Activated CD4-positive, alpha-beta T cell treated with anti-CD3 and anti-CD28 coated beads, Interleukin-2, amount 50 U/mL, for 1 hour (primary cell): ENCODE measurements at regions not wholly inside any gene's neighbourhood (a gene's known extent, or its start where the extent isn't known, plus 50 kb on each side); places are given as distances from the start of the nearest gene placed in this dataset.

Experiments used
- DNase-seq: peaks from one replicate; pipeline ENCODE4 v3.0.0-alpha.2; 2020

DNA sequence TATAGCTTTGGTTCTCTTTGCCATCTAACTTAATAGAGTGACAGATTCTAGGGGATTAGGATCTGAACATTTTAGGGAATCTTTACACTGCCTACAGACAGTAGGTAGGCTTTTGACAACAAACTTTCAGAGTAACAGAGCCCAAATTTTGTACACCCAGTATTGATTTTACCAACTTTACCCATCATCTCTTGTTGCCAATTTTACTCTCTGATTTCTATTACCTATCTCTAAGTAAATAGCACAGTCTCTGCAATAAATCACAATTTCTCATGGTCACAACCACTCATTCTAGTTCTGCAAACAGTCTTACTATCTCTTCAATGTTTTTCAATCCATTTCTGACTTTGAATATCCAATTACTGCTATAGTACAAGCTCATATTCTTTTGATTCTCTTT lies 1097.6 kb upstream of the PHF14 start:
- DNase-seq, result no peak

DNA sequence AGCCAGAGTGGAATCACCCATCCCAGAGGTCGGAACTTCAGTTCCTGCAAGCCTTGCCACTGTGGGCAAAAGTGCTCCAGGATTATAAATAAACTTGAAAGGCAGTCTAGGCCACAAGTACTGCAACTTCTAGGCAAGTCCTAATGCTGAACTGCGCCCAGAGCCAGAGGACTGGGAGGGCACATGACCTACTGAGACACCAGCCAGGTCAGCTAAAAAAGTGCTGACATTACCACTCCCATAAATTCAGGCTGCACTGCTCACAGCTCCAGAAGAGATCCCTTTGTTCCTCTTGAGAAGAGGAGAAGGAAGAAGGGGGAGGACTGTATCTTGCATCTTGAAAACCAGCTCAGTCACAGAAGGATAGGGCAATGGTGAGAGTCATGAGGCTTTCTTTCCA lies 1084.1 kb upstream of the PHF14 start:
- DNase-seq, result no peak

DNA sequence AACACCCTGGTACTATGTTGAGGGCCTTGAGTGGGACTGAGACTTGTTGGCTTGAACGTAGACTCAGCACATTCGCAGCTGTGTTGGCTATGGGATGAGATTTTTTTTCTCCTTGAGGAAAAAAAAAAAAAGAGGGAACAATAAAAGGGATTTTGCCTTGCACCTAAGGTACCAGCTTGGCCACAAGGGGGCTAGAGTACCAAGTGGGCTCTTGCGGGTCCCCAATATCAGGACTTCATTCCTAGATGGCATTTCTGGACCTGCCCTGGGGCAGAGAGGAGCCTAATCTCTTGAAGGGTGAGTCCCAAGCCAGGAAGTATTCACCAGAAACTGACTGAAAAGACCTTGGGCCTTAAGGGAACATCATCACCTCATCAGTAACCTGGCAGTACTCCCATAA lies 1083.6 kb upstream of the PHF14 start:
- DNase-seq, result no peak

DNA sequence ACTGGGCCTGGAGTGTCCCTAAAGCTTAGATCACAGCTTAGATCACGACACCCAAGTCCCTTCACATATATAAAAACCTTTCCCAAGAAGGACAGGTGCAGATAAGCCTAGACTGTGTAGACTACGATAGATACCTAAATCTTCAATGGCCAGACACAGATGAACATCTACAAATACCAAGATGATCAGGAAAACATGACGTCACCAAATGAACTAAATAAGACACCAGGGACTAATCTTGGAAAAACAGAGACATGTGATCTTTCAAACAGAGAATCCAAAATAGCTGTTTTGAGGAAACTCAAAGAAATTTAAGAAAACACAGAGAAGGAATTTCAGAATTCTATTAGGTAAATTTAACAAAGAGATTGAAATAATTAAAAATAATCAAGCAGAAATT lies 1082.6 kb upstream of the PHF14 start:
- no peak for DNase-seq

DNA sequence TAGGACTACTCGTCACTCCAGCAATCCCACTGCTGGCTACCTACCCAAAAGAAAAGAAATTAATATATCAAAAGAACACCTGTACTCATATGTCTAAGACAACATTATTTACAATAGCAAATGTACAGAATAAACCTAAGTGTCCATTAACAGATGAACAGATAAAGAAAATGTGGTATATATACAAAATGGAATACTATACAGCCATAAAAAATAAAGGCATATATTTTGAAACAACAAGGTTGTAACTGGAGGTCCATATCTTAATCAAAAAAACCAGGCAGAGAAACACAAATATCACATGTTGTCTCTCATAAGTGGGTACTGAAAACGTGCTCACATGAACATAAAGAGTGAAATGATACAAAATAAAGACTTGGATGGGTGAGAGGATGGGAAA lies 1073.3 kb upstream of the PHF14 start:
- no peak for DNase-seq

DNA sequence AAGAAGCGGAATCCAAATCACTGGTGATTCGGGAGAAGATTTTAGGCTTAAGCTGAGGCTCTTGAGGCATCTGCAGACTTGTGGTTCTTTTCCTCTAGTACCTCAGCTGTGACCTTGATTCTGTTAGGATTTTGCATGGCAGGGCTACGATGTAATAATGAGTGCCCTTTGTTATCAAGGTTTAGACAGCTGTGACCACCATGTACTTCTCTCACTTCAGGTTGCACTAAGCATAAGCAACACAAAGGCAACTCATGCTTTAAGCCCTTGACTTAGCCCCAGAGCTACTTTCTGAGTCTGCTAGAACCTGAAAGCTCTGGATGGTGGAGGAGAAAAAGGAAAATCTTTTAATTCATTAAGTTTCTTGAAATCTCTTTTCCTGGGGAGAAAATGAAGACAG lies 1052.3 kb upstream of the PHF14 start:
- no peak for DNase-seq

DNA sequence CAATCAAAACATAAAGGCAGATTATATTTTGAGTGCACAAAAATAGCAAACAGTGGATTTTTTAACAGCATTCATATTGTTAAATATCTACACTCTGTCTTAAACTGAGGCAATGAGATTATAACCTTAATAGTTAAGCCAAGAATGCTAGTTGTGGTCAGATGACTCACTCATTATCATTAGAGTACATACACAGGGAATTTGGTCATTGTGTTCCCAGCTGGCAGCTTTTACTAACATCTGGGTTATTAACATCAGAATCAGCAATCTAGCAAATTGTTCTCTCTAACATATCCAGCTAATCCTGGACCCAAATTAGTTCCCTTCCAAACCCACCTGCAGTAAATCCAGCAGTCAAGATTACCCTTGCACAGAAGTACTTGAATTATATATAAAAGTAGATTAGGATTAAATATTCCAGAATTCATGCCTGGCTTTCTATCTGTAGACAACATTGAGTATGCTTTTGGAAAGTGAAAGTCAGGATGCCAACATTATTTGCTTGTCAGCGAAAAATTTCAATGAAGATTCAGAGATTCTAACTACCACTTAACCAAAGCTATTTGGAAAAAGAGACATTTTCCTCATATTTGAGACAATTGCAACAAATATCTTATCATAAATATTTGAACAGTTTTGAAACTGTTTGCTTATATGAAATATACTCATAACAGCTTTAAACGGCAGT lies 1035.6 kb upstream of the PHF14 start:
- DNase-seq, result no peak

DNA sequence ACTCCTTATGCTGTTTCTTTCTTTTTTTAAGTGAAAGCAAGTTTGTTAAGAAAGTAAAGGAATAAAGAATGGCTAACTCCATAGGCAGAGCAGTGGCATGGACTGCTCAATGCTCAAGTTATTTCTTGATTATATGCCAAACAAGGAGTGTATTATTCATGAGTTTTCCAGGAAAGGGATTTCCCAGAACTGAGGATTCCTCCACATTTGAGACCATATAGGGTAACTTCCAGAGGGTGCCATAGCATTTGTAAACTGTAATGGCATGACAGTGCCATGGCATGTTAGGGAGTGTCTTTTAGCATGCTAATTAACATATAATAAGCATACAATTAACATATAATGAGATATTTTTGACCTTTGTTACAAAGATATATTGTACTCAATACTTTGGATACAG lies 1034.5 kb upstream of the PHF14 start:
- no peak for DNase-seq

DNA sequence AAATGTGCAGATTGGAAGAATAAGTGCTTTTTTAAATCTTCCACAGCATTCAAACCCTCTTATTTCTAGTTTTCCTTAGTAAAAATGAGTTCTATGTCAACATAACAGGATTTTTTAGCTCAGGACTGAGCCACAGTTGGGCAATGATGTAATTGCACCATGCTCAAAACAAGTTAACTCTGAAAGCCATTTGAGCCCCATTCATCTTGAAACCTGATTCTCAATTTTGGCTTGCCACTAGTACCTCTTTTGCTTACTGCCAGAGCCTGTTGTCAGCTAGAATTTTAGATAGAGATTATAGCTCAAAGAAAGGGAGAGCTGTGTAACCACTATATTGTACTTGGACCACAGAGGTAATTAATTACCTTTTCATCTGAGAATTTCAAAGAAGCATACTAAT lies 1028.5 kb upstream of the PHF14 start:
- no peak for DNase-seq

DNA sequence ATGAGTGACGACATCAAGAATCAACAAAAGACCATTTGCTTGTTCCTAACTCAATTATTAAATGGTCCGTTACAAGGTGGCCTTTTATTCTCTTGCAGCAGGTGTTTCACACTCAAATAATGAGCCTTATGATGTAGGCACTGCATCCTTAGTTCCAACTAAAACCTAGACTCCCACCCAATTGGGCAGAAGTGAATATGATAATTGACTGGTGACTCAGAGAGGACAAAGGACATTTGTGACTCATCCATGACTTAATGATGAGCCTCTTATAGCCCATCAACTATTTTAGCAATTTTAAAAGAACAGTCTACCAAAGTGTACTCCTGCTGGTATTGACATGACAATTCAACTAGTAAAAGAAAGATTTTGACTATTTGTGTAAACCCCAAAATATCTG lies 1027.8 kb upstream of the PHF14 start:
- no peak for DNase-seq

DNA sequence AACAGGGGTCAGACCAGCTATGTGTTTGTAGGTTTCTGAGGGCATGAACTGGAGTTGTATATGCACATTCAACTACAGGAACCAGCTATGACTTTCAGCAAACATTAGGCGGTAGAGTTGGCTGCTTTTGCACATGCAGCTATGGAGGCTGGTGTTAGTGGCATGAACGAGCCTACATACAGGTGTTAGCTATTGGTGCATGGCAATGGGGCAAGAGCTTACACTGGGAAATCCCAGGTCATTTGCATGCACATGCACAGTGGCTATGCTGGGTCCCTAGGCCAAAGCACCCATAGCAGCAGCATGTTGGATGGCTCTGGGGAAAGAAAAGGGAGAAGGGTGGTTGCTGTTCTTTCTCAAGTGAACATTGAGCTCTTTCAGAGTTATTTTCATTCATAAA lies 1018.5 kb upstream of the PHF14 start:
- no peak for DNase-seq

DNA sequence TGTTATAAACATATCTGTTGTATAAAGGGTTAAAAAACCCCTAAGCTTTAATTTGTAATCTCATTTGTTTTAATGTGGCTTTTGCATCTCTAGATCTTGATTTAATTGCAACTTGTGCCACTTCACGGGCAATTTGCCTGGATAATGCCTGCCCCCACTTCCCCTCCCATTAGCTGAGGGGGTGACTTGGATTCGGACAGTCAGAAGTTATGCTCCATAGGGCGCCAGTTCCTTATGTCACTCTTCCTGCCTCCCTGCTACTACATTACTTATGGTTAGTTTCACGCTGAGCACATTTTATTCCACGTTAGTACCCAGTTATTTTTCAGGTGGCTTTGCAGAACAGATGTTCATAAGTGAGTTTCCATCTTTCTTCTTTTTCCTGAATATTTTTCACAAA lies 1015.2 kb upstream of the PHF14 start:
- no peak for DNase-seq

DNA sequence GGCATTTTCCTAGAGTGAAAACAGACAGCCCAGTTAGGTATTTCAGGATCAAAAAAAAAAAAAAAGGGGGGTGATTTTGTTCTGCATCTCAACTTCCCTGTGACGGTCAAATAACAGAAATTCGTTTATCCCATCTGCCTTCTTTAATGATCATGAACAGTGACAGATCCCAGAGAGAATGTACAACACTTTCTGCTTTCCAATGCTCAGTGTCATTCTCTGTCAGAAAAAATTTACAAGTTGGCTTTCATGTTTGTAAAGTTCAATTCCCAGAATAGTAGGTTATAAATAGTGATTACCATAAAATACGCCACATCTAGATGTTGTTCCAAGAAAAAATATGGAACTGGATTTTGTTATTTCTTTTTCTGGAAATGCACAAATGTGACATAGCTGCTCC lies 1013.2 kb upstream of the PHF14 start:
- DNase-seq, result no peak

DNA sequence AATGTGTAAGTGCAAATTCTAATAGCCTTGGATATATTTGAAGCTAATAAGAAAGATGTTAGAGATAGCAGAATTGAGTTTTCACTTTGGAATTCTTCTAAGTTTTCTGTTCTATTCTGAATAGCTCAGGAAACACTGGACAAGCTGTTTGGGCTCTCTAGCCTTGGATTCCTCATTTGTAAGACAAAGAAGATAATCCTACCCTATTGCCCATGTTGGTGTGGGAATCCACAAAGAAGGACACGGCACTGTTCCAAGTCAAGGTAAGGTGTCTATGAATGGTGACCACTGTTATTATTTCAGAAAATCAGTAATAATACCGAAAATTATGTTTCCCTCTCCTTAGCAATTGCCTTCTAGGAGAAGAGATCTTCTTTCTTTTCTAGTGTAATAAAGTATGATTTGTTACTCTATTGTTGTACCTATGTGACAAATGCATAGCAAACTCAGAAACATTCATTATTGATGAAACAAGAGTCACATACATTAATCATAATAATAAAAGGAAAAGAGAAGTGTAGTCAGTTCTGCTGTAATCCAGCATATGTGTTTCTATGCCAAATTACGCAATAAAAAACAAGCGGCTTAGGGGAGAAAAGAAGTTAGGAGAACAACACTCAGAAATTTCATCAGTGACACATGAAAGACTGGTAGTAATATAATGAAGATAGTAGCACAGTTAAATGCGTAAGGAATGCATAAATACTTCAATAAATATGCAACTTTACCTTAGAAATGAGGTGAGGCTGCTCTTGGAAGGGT lies 1012.3 kb upstream of the PHF14 start:
- no peak for DNase-seq

DNA sequence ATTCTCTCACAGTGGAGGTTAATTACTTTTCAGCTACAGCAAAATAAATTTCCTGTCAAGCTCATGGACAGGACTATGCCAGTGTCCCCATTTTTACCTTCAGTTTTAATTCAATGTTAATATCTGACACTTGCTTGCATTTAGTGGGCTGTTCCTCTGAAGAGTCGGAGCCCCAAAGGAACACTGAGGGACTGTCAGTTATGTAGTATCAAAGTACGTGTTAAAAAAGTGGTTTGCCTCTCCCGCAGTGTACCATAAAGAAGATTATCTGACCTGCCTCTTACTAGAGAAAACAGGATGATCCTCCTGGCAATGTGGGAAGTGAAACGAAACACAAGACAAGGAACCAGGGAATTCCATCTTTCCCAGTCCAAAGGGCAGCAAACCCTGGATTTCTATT lies 1010.9 kb upstream of the PHF14 start:
- DNase-seq, result no peak

DNA sequence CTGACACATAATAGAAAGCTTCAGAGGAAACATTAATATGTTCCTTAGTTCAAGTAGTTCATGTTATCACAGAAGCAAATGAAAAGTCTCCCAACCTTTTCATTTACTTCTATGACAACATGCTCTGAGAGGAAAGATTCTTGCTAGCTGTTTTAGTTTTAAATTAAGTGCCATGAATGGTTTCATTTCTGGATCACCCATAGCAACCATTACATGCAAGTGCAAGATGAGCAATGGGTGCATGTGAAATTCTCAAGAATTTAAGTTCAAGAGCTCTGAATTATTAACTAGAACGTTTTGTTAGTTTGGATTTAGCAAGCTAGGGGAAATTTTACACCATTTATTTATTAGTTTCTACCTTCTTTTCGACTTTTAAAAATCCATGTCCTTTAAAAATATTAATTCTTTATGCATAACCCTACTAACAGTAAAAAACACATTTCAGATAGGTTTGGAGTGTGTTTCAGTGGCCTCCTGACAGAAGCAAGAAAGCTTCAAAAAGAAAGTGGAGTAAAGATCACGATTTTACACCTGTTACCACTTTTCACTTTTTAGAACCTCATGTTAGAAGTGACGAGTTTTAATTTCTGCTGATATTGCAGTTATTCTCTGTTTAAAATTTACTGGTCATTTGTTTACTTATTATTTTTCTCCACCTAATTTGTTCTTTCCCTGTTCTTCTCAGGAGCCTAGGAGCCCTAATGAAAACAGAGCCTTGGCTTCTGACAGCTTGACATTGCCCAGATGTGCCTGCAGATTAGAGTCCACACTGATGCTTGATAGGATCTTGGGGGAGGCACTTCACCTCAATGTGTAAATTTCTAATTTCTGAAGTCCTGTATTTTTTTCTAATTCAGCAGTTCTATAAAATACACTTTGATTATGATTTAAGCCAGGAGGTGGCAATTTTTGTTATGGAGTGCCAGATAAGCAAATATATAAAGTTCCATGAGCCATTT lies 995.3 kb upstream of the PHF14 start:
- no peak for DNase-seq

DNA sequence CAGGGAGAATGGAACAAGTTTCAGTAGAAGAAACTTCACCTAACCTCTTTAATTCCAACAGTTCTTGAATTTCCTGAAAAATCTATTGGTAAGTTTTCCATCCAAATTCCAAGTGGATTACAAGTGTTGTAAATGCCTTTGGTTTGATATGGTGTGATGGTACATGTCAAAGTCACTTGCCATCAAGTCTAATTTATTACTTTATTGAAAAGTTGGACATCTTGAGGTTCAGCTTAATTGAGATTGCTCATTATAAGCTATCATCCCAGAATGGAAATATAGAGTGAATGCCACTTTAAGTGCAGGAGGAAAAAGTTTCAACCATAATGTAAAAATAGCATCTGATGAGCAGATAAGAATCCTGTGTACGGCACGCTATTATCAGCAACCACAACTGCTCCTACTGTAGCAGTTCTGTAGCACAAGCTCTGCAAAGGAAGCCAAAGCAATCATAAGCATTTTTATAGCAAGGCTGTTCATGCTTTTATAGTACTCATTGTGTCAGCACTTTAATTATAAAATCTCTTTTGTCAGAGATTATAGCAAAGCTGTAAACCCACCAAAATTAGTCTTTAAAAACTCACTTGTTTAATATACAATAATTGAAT lies 991.8 kb upstream of the PHF14 start:
- DNase-seq, result no peak

DNA sequence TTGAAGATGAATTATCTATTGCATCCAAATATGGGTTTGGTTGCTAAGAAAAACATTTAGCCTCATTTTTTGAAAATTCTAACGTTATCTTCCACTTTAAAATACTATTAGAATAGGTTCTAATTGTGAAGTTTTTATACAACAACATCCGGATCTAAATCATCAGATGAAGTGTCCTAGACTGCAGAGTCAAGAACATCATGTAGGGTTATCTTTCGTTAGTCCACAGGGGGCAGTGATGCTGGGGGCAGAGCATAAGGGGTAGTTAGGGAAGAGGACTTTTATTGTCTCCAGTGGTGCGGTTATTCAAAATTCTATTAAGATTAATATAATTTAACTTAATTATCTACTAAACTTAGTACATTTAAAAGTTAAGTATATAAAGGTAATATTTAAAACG lies 990.6 kb upstream of the PHF14 start:
- no peak for DNase-seq

DNA sequence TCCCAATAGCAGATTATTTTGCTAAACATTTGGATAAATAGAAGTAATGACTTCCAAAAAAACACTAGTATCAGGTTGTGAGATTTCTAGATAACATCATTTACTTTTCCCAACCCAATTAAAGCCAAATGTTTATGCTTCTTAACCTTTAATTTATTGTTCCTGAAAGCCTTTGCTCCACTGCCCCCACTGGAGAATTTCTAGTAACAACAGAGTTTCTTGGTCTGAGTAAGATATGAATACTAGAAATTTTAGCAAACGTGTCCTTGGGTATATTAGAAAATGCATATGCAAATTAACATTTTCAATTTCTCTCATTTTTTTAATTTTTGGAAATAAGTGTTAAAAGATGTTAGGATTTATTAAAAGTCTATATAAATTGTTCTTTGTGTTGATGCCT lies 958.0 kb upstream of the PHF14 start:
- no peak for DNase-seq

DNA sequence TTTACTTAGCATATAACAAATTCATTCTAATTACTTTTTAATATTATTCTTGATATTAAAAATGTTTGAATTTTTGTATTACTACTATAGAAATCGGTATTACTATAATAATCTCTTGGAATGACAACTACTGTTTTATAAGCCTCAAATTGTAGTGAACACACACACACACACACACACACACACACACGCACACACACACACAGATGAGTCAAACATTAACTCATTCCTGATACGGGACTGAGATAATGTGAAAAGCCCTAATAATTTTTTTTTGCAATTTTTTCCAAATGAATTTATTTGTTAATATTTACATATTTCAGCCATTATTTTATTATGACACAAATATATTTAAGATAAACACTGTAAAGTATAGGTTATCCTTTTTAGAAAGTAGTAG lies 951.2 kb upstream of the PHF14 start:
- no peak for DNase-seq

DNA sequence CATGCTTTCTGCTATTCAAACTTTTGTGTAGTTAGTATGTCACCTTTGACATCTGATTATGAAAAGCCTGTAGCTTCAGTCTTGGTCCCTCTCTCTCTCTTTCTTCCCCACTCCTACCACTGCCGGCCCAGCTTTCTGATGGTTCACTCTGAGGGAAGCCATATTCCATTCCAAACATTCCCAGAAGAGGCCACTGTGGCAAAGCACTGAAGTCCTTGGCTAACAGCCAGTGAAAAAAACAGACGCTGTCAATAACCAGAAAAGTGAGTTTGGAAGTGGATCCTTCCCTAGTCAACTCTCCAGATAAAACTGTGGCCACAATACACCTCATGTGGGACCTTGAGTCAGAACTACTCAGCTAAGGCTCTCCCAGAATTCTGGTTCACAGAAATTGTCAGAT lies 950.7 kb upstream of the PHF14 start:
- DNase-seq, result no peak

DNA sequence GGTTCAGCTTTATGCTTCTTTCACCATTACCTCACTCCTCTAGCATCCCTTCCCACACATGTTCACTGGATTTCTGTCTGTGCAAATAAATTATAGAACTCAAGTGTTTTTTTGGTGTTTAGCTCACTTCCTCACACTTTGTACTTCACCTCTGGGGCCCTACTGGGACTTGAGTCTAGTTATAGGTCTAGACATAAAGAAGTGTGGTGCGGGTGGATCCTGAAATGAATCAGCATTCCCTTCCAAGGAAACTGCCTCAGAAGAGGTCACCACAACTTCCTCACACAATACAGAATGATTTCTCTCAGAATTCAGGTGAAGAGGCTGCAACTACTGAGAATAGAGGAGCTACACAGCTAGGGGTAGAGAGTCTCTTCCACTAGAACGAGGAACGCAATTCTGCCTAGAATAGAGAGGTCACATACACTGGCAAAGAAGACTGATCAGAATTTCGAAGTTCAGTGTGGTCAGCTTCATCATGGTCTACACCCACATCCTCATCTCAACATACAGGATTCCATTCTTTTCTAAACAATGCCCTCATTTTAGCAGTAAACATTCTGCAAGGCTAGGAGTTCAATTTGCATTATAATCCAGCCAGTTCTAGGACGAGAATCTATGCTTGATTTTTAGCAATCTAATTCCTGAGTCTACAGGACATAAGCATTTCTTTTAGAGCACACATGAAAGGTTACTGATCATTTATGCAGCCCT lies 938.7 kb upstream of the PHF14 start:
- DNase-seq, result no peak

DNA sequence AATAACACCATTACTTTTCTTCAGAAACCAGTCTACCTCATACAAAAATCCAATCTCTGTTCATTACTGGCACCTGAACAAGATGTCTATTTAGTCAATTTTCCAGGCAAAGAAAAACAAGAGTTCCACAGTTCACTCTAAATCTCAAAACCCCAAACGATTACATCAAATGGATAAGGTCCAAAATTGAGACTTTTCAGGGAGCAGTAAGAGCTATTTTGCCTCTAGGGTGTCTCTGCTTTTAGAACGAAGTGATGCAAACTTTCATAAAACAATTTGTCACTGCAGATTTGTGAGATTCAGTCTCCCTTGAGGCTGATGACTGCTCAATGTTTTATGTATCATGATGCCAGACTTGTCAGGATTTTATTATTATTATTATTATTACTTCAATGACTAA lies 937.0 kb upstream of the PHF14 start:
- no peak for DNase-seq
